Fibroblast of skin of left biceps (primary cell): ENCODE measurements at regions not wholly inside any gene's neighbourhood (a gene's known extent, or its start where the extent isn't known, plus 50 kb on each side); places are given as distances from the start of the nearest gene placed in this dataset.
"Not testable (repeated sequence)": the region's sequence is repeated elsewhere in the genome, so short reads cannot be mapped to it uniquely, and the experiment has no call there.

ENCODE experiments used
- DNase-seq, 2 experiments: peaks; one replicate each; pipeline ENCODE4 v3.0.0-alpha.2; 2013; ENCODE audit warnings: low read depth in 2 of 2

DNA sequence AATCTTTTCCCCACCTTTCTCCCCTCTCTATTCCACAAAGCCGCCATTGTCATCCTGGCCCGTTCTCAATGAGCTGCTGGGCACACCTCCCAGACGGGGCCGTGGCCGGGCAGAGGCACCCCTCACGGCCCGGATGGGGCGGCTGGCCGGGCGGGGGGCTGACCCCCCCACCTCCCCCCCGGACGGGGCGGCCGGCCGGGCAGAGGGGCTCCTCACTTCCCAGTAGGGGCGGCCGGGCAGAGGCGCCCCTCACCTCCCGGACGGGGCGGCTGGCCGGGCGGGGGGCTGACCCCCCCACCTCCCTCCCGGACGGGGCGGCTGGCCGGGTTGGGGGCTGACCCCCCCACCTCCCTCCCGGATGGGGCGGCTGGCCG is 85.6 kb downstream of the OR2B2 start:
- not testable (repeated sequence) for DNase-seq

DNA sequence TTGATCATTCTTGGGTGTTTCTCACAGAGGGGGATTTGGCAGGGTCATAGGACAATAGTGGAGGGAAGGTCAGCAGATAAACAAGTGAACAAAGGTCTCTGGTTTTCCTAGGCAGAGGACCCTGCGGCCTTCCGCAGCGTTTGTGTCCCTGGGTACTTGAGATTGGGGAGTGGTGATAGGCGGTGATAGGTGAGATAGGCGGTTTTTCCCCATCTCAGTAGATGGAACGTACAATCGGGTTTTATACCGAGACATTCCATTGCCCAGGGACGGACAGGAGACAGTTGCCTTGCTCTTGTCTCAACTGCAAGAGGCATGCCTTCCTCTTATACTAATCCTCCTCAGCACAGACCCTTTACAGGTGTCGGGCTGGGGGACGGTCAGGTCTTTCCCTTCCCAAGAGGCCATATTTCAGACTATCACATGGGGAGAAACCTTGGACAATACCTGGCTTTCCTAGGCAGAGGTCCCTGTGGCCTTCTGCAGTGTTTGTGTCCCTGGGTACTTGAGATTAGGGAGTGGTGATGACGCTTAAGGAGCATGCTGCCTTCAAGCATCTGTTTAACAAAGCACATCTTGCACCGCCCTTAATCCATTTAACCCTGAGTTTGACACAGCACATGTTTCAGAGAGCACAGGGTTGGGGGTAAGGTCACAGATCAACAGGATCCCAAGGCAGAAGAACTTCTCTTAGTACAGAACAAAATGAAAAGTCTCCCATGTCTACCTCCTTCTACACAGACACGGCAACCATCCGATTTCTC is 86.2 kb downstream of the OR2B2 start:
- not testable (repeated sequence) for DNase-seq

GRCh38 chr6:27825025-27825793 is 87.0 kb downstream of the OR2B2 start:
- no peak for DNase-seq

- DNase-seq: not testable (repeated sequence)
These were observed 87.8 kb downstream of the OR2B2 start for GRCh38 chr6:27824211-27825024.

DNA sequence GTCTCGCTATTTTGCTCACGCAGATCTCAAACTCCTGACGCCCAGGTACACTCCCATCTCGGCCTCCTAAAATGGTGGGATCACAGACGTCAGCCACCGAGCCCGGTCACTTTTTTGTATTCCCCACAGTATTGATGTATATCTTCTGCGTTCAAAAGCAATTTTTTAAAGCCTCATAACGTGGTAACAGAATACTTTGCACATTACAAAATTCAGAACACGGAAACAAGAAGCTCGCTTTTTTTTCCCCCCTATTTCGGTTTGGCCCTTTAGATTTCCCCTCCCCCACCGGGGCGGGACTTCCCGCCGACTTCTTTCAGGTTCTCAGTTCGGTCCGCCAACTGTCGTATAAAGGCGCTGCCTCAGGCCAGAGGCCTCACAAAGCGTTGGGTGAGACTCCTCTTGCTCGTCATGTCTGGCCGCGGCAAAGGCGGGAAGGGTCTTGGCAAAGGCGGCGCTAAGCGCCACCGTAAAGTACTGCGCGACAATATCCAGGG is 88.4 kb downstream of the OR2B2 start:
- DNase-seq: not testable (repeated sequence)

- no peak for DNase-seq
These were observed 95.3 kb downstream of the OR2B2 start for GRCh38 chr6:27816906-27817305.

- peak; percentile 88 to 92 for DNase-seq
These were observed 97.4 kb downstream of the OR2B2 start for GRCh38 chr6:27814665-27815424.

DNA sequence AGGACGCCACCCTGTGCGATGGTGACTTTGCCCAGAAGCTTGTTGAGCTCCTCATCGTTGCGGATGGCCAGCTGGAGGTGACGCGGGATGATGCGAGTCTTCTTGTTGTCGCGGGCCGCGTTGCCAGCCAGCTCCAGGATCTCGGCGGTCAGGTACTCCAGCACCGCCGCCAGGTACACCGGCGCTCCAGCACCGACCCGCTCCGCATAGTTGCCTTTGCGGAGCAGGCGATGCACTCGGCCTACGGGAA is 97.9 kb downstream of the OR2B2 start:
- DNase-seq: not testable (repeated sequence)

GRCh38 chr6:27812805-27813492 is 99.2 kb downstream of the OR2B2 start:
- DNase-seq: no peak

GRCh38 chr6:27812078-27812804 is 100.0 kb downstream of the OR2B2 start:
- DNase-seq: no peak

GRCh38 chr6:27811451-27811772 is 100.8 kb downstream of the OR2B2 start:
- DNase-seq: no peak

DNA sequence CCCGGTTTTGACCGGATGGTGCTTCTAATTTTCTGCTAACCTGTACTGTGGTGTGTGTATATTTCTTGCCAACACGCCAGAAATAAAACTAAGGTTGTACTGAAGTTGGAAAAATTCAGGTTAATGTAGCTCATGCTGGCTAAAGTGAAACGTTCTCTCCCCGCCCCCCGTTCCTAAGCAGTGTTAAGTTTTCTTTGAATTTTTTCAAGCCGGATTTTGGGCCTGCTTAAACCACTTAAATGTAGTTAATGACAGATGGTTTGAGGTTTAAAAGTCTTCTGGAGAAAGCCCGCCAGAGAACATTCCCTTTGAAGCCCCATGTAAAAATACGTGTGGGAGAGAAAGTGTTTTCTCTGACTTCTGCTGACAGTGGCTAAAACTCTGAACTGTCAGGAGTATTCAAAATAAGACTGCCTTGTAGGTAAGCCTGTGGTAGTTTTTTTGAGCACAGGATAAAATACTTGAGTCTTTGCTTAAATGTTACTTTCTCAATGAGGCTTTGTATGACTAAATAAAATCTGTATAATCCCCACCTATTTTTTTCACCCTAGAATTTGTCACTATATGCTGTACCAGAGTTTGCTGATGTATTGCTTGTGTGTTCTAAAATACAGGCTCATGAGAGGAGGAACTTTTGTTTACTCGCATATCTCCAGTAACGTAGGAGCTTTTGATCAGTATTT is 101.3 kb downstream of the OR2B2 start:
- DNase-seq: no peak

GRCh38 chr6:27809939-27810767 is 102.0 kb downstream of the OR2B2 start:
- peak; percentile 91 to 92 for DNase-seq

GRCh38 chr6:27809067-27809938 is 102.9 kb downstream of the OR2B2 start:
- DNase-seq: no peak

DNA sequence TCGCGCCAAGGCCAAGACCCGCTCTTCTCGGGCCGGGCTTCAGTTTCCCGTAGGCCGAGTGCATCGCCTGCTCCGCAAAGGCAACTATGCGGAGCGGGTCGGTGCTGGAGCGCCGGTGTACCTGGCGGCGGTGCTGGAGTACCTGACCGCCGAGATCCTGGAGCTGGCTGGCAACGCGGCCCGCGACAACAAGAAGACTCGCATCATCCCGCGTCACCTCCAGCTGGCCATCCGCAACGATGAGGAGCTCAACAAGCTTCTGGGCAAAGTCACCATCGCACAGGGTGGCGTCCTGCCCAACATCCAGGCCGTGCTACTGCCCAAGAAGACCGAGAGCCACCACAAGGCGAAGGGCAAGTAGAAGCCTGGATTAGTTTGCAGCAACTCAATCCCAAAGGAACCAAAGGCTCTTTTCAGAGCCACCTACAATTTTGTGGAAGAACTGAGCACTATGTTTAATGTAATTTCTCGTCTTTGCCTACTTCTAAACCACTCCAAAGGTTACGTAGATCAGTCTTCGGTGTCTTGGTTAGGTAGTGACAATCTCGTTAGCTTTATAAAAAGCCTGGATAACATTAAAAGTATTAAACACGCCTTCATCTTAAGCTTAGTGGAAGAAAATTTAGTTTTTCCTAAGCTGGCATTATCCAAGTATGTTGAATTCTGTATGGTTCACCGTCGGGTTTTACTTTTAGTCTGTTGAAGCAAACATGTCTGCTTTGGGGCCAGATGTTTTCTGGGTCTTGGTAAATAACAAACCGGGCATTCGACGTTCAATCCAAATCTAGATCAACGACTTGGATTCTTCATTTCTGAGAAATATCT is 103.7 kb downstream of the OR2B2 start:
- not testable (repeated sequence) for DNase-seq

GRCh38 chr6:27807441-27808241 is 104.6 kb downstream of the OR2B2 start:
- DNase-seq: peak; percentile 91 to 92
